ENCODE measurements at regions not wholly inside any gene's neighbourhood (a gene's known extent, or its start where the extent isn't known, plus 50 kb on each side); places are given as distances from the start of the nearest gene placed in this dataset.

DNA sequence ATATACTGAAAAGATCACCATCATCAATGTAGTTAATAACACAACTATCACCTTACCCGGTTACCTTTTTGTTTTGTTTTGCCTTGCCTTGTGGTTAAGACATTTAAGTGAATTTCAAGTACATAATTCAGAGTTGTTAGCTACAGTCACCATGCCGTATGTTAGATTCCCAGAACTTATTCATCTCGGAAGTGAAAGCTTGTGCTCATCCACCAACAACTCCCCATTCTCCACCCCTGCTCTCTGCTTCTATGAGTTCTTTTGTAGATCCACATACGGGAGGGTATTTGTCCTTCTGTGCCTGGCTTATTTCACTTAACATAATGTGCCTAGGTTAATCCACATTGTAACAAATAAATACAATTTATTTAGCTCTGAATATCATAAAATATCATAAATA lies 182.8 kb upstream of the ADARB2 start:
- ChIA-PET CTCF (no interaction called here), POLR2A (interaction anchor here (0.8 to 1.2 kb wide), 2 partner anchors 11 to 34 kb away, joined by 3 read pairs; no protein-coding TSS in a partner anchor)
- H3K27me3 Mint-ChIP-seq (ENCODE audit: insufficient read depth, unreplicated experiment) = no peaks in the 10 kb centered on the region
- peaks cover 6% of the 10 kb centered on the region for H3K4me1 Mint-ChIP-seq (ENCODE audit: insufficient read depth, unreplicated experiment)
- peaks cover 8% of the 10 kb centered on the region for H3K9me3 Mint-ChIP-seq (ENCODE audit: unreplicated experiment)
- TF ChIP-seq CTCF (IDR thresholded peaks at IDR 0.05; ENCODE audit: unreplicated experiment) = no peak
- H3K36me3 Mint-ChIP-seq (ENCODE audit: insufficient read depth, unreplicated experiment) = no peaks in the 10 kb centered on the region
- no peak overlapping the region for H3K27ac Mint-ChIP-seq (ENCODE audit: low read depth, unreplicated experiment)
- no TSS peak for BruUV-seq (replicated peaks)
- intact Hi-C loops (cut with micrococcal nuclease) = no loop called here
- no peak for DNase-seq (ENCODE audit: unreplicated experiment)
- H3K4me3 Mint-ChIP-seq (ENCODE audit: unreplicated experiment) = no peak overlapping the region

GRCh38 chr10:1911771-1912170 lies 174.4 kb upstream of the ADARB2 start:
- Mint-ChIP-seq H3K4me1 (ENCODE audit: insufficient read depth, unreplicated experiment) (no peaks in the 10 kb centered on the region), H3K27ac (ENCODE audit: low read depth, unreplicated experiment) (no peak overlapping the region), H3K36me3 (ENCODE audit: insufficient read depth, unreplicated experiment) (no peaks in the 10 kb centered on the region), H3K9me3 (ENCODE audit: unreplicated experiment) (no peaks in the 10 kb centered on the region), H3K27me3 (ENCODE audit: insufficient read depth, unreplicated experiment) (no peaks in the 10 kb centered on the region), H3K4me3 (ENCODE audit: unreplicated experiment) (no peak overlapping the region)
- BruUV-seq (replicated peaks) = no TSS peak
- no peak for DNase-seq (ENCODE audit: unreplicated experiment)
- ChIA-PET CTCF (no interaction called here), POLR2A (no interaction called here)
- intact Hi-C loops (cut with micrococcal nuclease) = no loop called here
- no peak for TF ChIP-seq CTCF (IDR thresholded peaks at IDR 0.05; ENCODE audit: unreplicated experiment)

- intact Hi-C loops (cut with micrococcal nuclease) = no loop called here
- BruUV-seq (replicated peaks) = no TSS peak
- no peaks in the 10 kb centered on the region for H3K9me3 Mint-ChIP-seq (ENCODE audit: unreplicated experiment)
- no peak overlapping the region for H3K27ac Mint-ChIP-seq (ENCODE audit: low read depth, unreplicated experiment)
- POLR2A ChIA-PET = interaction anchor here (0.8 kb wide), 1 partner anchor 27 kb away, joined by 3 read pairs; no protein-coding TSS in a partner anchor
- no peak for DNase-seq (ENCODE audit: unreplicated experiment)
- no peaks in the 10 kb centered on the region for H3K4me1 Mint-ChIP-seq (ENCODE audit: insufficient read depth, unreplicated experiment)
- CTCF ChIA-PET = no interaction called here
- no peak overlapping the region for H3K4me3 Mint-ChIP-seq (ENCODE audit: unreplicated experiment)
- TF ChIP-seq CTCF (IDR thresholded peaks at IDR 0.05; ENCODE audit: unreplicated experiment) = no peak
- H3K36me3 Mint-ChIP-seq (ENCODE audit: insufficient read depth, unreplicated experiment) = no peaks in the 10 kb centered on the region
- H3K27me3 Mint-ChIP-seq (ENCODE audit: insufficient read depth, unreplicated experiment) = no peaks in the 10 kb centered on the region
Observed at GRCh38 chr10:1903982-1904381, 166.7 kb upstream of the ADARB2 start.

GRCh38 chr10:1896153-1896552 lies 158.8 kb upstream of the ADARB2 start:
- H3K4me3 Mint-ChIP-seq (ENCODE audit: unreplicated experiment) = no peak overlapping the region
- intact Hi-C loops (cut with micrococcal nuclease) = no loop called here
- CTCF ChIA-PET = no interaction called here
- no peak overlapping the region for H3K27ac Mint-ChIP-seq (ENCODE audit: low read depth, unreplicated experiment)
- no peak for TF ChIP-seq CTCF (IDR thresholded peaks at IDR 0.05; ENCODE audit: unreplicated experiment)
- POLR2A ChIA-PET = no interaction called here
- no peaks in the 10 kb centered on the region for H3K4me1 Mint-ChIP-seq (ENCODE audit: insufficient read depth, unreplicated experiment)
- no peak for DNase-seq (ENCODE audit: unreplicated experiment)
- H3K27me3 Mint-ChIP-seq (ENCODE audit: insufficient read depth, unreplicated experiment) = no peaks in the 10 kb centered on the region
- no TSS peak for BruUV-seq (replicated peaks)
- H3K9me3 Mint-ChIP-seq (ENCODE audit: unreplicated experiment) = peaks cover 2% of the 10 kb centered on the region
- H3K36me3 Mint-ChIP-seq (ENCODE audit: insufficient read depth, unreplicated experiment) = no peaks in the 10 kb centered on the region

Data from MCF 10A (cell line).